AG09309 (cell line): ENCODE measurements at regions not wholly inside any gene's neighbourhood (a gene's known extent, or its start where the extent isn't known, plus 50 kb on each side); places are given as distances from the start of the nearest gene placed in this dataset.

Source experiments
- DNase-seq: peaks from one replicate; pipeline ENCODE4 v3.0.0-alpha.2; 2010; ENCODE audit warnings: low read depth
- H3K4me3 ChIP-seq: 2 replicates; pipeline ENCODE4 v1.5.1; 2011; ENCODE audit warnings: mild to moderate bottlenecking, low read depth, low read length, moderate library complexity; ENCODE audit not compliant: control insufficient read depth
- TF ChIP-seq, protein P1 (sequence below): IDR thresholded peaks from 2 replicates; pipeline ENCODE4 v1.5.1; 2011; ENCODE audit warnings: mild to moderate bottlenecking, low read depth, low read length, inconsistent platforms; ENCODE audit not compliant: insufficient read depth, control insufficient read depth; ENCODE audit errors: missing control alignments

DNA sequence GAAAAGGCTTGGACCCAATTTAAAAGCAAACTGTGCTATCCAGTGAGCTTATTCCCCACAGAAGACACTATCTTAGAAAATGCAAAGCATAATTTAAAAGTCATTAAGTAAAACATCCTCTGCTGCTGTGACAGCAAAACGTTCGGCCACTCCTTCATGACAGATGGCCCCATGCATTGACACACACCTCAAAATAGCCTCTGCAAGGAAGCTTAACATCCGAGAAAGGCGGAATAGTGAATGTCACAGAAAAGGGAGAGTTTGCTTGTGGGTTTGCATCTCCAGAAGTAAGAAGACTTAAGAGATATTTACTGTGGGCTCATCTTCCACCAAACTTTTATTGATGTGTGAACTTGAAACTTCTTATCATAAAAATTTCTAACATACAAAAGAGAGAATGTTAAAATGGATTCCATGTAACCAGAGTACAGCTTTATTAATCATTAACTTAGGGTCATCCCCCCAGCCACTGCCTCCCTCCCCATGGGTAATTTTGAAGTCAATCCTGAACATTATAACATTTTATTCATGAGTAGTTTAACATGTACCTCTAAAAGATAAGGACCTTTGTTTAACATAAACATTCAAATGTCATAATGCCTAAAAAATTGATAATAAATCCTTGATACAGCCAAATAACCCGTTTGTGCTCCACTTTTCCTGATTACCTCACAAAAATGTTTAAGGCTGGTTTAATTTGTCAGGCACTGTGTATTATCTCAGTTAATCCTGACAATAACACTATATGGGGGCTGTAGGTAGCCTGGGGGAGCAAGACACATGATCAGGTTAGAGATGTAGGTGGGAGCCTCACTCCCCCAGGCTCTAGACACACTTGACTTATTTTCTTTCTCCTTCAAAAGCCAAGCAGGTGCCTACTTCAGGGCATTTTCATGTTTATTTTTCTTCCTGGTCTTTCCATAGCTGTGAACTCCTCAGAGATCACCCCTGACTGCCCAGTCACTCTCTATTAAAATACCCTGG lies 119.7 kb upstream of the TMCC3 start:
- TF ChIP-seq, protein P1, sequence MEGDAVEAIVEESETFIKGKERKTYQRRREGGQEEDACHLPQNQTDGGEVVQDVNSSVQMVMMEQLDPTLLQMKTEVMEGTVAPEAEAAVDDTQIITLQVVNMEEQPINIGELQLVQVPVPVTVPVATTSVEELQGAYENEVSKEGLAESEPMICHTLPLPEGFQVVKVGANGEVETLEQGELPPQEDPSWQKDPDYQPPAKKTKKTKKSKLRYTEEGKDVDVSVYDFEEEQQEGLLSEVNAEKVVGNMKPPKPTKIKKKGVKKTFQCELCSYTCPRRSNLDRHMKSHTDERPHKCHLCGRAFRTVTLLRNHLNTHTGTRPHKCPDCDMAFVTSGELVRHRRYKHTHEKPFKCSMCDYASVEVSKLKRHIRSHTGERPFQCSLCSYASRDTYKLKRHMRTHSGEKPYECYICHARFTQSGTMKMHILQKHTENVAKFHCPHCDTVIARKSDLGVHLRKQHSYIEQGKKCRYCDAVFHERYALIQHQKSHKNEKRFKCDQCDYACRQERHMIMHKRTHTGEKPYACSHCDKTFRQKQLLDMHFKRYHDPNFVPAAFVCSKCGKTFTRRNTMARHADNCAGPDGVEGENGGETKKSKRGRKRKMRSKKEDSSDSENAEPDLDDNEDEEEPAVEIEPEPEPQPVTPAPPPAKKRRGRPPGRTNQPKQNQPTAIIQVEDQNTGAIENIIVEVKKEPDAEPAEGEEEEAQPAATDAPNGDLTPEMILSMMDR = no peak
- no peak overlapping the region for H3K4me3 ChIP-seq
- DNase-seq = no peak

DNA sequence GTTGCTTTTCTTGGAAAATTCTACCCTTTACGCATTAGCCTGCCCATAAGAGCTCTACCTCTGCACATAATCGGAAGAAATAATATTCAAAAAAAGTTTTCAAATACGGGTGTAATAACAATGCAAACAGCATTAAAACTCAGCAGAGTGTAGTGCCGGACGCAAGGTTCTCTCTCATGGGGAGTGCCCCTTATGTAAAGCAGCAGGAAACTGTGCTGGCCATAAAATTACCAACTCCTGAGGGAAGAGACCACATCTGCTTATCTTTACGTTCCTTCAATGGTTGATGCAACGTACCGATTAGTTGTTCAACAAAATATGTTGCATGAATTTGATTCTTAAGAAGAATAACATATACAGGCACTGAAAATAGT lies 118.7 kb upstream of the TMCC3 start:
- TF ChIP-seq, protein P1 = no peak

DNA sequence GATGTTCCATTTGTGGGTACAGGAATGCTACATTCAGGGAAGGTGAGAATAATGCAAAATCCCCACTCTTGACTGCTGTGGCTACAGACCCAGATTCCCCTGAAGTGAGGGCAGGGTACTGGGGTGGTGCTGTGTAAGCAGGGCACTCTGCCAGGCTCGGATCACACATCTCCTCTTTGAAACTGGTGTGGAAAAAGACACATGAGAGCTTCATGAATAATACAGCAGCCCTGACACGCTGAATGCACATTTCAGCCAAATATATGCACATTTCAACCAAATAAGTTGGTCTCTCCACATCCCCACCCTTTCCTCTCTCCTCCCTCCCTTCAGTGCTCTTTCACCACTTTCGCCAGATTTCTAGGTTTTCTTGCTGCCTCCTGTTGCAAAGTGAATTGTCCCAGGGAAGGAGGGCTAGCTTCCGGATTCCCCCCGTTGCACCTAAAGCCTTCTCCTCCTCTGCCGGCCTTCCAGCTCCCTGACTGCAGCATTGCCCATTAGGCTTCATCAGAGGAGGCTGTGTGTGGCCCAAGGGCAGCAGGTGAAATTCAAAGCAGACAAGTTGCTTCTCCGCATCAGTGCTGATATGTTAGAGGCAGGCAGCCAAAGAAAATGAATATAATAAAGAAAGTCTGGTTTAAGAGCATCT lies 118.2 kb upstream of the TMCC3 start:
- no peak overlapping the region for H3K4me3 ChIP-seq
- DNase-seq = no peak

More for the DNA sequence above, 118.7 kb upstream of the TMCC3 start:
- H3K4me3 ChIP-seq = no peak overlapping the region
- DNase-seq = no peak

DNA sequence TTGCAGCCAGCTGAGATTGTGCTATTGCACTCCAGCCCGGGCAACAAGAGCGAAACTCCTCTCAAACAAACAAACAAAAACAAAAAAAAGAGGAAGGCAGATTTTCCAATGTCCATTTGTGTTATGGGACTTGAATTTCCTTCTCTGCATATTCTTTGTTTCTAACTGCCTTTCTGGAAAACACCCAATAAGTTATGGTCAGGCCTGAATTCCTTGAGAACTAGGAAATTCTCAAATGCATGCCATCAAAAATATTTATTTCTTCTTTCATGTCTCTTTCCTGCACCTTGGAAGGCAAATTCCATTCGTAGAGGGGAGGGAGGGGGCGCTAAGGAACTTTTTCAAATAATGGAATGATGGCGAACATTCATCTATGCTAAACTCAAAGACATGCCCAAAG lies 117.6 kb upstream of the TMCC3 start:
- no peak overlapping the region for H3K4me3 ChIP-seq
- TF ChIP-seq, protein P1 = no peak
- no peak for DNase-seq

More for the DNA sequence above, 118.2 kb upstream of the TMCC3 start:
- TF ChIP-seq, protein P1 = no peak

DNA sequence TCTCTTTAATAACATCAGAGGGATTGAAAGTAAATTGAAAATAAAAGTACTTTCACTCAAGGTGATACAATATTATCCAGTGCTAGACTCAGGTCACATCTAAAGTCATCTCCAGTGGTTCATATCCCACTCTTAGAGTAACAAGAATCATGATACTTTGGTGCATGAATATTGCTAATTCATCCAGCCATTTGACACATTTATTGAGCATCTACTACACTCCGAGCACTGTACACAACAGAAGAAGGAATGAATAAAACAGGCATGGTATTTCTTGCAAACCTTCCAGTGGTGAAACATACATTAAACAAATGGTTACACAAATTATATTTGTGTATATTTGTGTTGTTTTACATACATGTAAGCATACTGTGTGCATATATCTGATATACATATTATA lies 116.0 kb upstream of the TMCC3 start:
- H3K4me3 ChIP-seq = no peak overlapping the region
- no peak for DNase-seq
- TF ChIP-seq, protein P1 = no peak

DNA sequence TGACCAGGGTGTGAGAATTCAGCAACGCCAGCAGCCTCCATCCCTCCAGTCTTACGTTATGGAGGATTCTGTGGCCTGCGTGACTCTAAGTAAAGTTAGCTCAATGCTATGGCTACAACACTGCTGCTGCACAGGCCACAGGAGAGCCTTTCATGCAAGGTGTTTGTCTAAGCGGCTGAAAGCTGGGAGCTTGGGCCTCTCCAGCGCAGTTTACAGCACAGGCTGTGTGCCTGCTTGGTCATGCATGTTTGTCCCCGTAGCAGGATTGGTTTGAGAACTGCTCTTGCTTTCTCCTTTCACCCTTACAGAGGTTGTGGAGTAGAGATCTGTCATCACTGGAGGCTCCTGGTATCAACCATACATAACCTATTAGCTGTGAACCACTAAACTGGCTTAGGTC lies 113.1 kb upstream of the TMCC3 start:
- no peak overlapping the region for H3K4me3 ChIP-seq
- TF ChIP-seq, protein P1 = no peak
- DNase-seq = no peak
